IMR-90 (cell line): ENCODE measurements at regions not wholly inside any gene's neighbourhood (a gene's known extent, or its start where the extent isn't known, plus 50 kb on each side); places are given as distances from the start of the nearest gene placed in this dataset.

ENCODE experiments used
- ATAC-seq: fragments of 200-7000 bp; cut with Tn5 transposase; 2 replicates; pipeline ENCODE4 v1.9.1; 2020; ENCODE audit warnings: low read depth, mild to moderate bottlenecking, moderate library complexity
- BruUV-seq: library from RNA; stranded (reverse); fragments of 400-500 nt; replicated peaks from 2 replicates; lab custom pipeline; 2021; lab: Mats Ljungman, UMichigan
- CTCF ChIA-PET: fragments of 300-600 bp; formaldehyde crosslinking; extraction: SDS; loops from one replicate; lab custom pipeline; 2021; ENCODE audit warnings: antibody characterized with exemption; lab: Yijun Ruan, JAX
- POLR2A ChIA-PET: fragments of 300-600 bp; sonication (Branson Sonifier 250); formaldehyde crosslinking; loops from one replicate; lab custom pipeline; 2022; ENCODE audit warnings: antibody characterized with exemption; ENCODE audit not compliant: unreplicated experiment; lab: Charles Lee
- DNase-seq: peaks from one replicate; pipeline ENCODE4 v3.0.0; 2013
- H2AFZ ChIP-seq: replicated peaks from 2 replicates; pipeline ENCODE3; 2013; ENCODE audit warnings: low read length, mild to moderate bottlenecking; ENCODE audit not compliant: poor library complexity
- H2AK5ac ChIP-seq: 2 replicates; pipeline ENCODE4 v1.6.1; 2013; ENCODE audit warnings: low read depth, low read length, inconsistent platforms
- H2AK9ac ChIP-seq: replicated peaks from 2 replicates; pipeline ENCODE3; 2013; ENCODE audit warnings: mild to moderate bottlenecking, low read depth, low read length, moderate library complexity; ENCODE audit not compliant: poor library complexity
- H2BK120ac ChIP-seq: 2 replicates; pipeline ENCODE4 v1.6.1; 2013; ENCODE audit warnings: low read depth, low read length, inconsistent platforms
- H2BK15ac ChIP-seq: 3 replicates; pipeline ENCODE4 v1.6.1; 2013; ENCODE audit warnings: low read depth, low read length, inconsistent platforms
- H2BK20ac ChIP-seq: 2 replicates; pipeline ENCODE4 v1.6.1; 2013; ENCODE audit warnings: low read depth, mild to moderate bottlenecking, inconsistent platforms, low read length, moderate library complexity
- H2BK5ac ChIP-seq: 2 replicates; pipeline ENCODE4 v1.6.1; 2013; ENCODE audit warnings: mild to moderate bottlenecking, low read depth, low read length, inconsistent platforms; ENCODE audit not compliant: poor library complexity, severe bottlenecking
- H3K14ac ChIP-seq: replicated peaks from 2 replicates; pipeline ENCODE4 v1.6.1; 2013; ENCODE audit warnings: low read depth, low read length, inconsistent platforms
- H3K18ac ChIP-seq: 2 replicates; pipeline ENCODE4 v1.6.1; 2013; ENCODE audit warnings: low read depth, low read length, control low read depth
- H3K23ac ChIP-seq: 2 replicates; pipeline ENCODE4 v1.6.1; 2013; ENCODE audit warnings: low read depth, low read length, inconsistent platforms
- H3K27ac ChIP-seq: 2 replicates; pipeline ENCODE4 v1.5.1; 2013; ENCODE audit warnings: mild to moderate bottlenecking, control low read depth, low read length; ENCODE audit not compliant: insufficient read depth
- H3K27me3 ChIP-seq: 2 replicates; pipeline ENCODE4 v1.6.1; 2013; ENCODE audit warnings: low read length; ENCODE audit not compliant: control insufficient read depth, insufficient read depth
- H3K36me3 ChIP-seq: 2 replicates; pipeline ENCODE4 v1.6.1; 2013; ENCODE audit warnings: low read length, mixed read lengths; ENCODE audit not compliant: control insufficient read depth, insufficient read depth
- H3K4ac ChIP-seq: 2 replicates; pipeline ENCODE4 v1.6.1; 2013; ENCODE audit warnings: low read depth, low read length, inconsistent platforms
- H3K4me1 ChIP-seq: 2 replicates; pipeline ENCODE4 v1.6.1; 2013; ENCODE audit warnings: low read length, mixed read lengths; ENCODE audit not compliant: control insufficient read depth, insufficient read depth
- H3K4me2 ChIP-seq: 2 replicates; pipeline ENCODE4 v1.6.1; 2013; ENCODE audit warnings: low read depth, mild to moderate bottlenecking, control low read depth, low read length, moderate library complexity
- H3K4me3 ChIP-seq: 2 replicates; pipeline ENCODE4 v1.5.1; 2013; ENCODE audit warnings: low read depth, mild to moderate bottlenecking, control low read depth, low read length, moderate library complexity; ENCODE audit not compliant: insufficient read depth
- H3K56ac ChIP-seq: 2 replicates; pipeline ENCODE4 v1.6.1; 2013; ENCODE audit warnings: low read length, inconsistent platforms; ENCODE audit not compliant: insufficient read depth; ENCODE audit errors: extremely low read depth
- H3K79me1 ChIP-seq, 2 experiments: 2 replicates each; pipeline ENCODE4 v1.6.1; 2013; ENCODE audit warnings: low read length in 2 of 2, inconsistent platforms in 1 of 2, low read depth in 1 of 2
- H3K9ac ChIP-seq: 2 replicates; pipeline ENCODE4 v1.6.1; 2013; ENCODE audit warnings: low read depth, low read length, control low read depth
- H3K9me1 ChIP-seq: 2 replicates; pipeline ENCODE4 v1.6.1; 2013; ENCODE audit warnings: low read length, inconsistent platforms; ENCODE audit not compliant: insufficient read depth
- H3K9me3 ChIP-seq: 2 replicates; pipeline ENCODE4 v1.6.1; 2013; ENCODE audit warnings: low read length; ENCODE audit not compliant: control insufficient read depth, insufficient read depth
- H4K20me1 ChIP-seq: 2 replicates; pipeline ENCODE4 v1.6.1; 2013; ENCODE audit warnings: low read length, inconsistent platforms; ENCODE audit not compliant: insufficient read depth
- H4K5ac ChIP-seq: 2 replicates; pipeline ENCODE4 v1.6.1; 2013; ENCODE audit warnings: mild to moderate bottlenecking, low read depth, low read length, control low read depth
- H4K8ac ChIP-seq, 2 experiments: 2 replicates each; pipeline ENCODE4 v1.6.1; 2013; ENCODE audit warnings: low read depth in 2 of 2, low read length in 2 of 2, control low read depth in 1 of 2, inconsistent platforms in 1 of 2
- H4K91ac ChIP-seq: 2 replicates; pipeline ENCODE4 v1.6.1; 2013; ENCODE audit warnings: low read depth, low read length, inconsistent platforms; ENCODE audit not compliant: insufficient read depth
- BHLHE40 ChIP-seq: fragments of 150-350 bp; IDR thresholded peaks from 2 replicates; pipeline ENCODE4 v1.6.1; 2016; ENCODE audit warnings: mild to moderate bottlenecking, low read depth, low read length
- CTCF ChIP-seq: conservative IDR thresholded peaks from 2 replicates; pipeline ENCODE4 v1.5.1; 2012; ENCODE audit warnings: mild to moderate bottlenecking, low read depth, low read length, improper control_type of control experiment
- ELK1 ChIP-seq: fragments of 150-350 bp; IDR thresholded peaks from 2 replicates; pipeline ENCODE4 v1.6.1; 2016; ENCODE audit warnings: low read depth, mild to moderate bottlenecking, low read length, moderate library complexity, borderline replicate concordance
- FOS ChIP-seq: fragments of 150-350 bp; IDR thresholded peaks from 2 replicates; pipeline ENCODE4 v1.6.1; 2016; ENCODE audit warnings: low read depth, low read length
- MAFK ChIP-seq: IDR thresholded peaks from 2 replicates; pipeline ENCODE4 v1.6.1; 2012; ENCODE audit warnings: low read depth, low read length, improper control_type of control experiment
- MAZ ChIP-seq: IDR thresholded peaks from 2 replicates; pipeline ENCODE4 v1.6.1; 2012; ENCODE audit warnings: low read depth, mild to moderate bottlenecking, low read length, improper control_type of control experiment, moderate library complexity, borderline replicate concordance
- POLR2A ChIP-seq: IDR thresholded peaks from 2 replicates; pipeline ENCODE4 v1.6.1; 2012; ENCODE audit warnings: mild to moderate bottlenecking, low read depth, low read length
- RCOR1 ChIP-seq: IDR thresholded peaks from 2 replicates; pipeline ENCODE4 v1.6.1; 2012; ENCODE audit warnings: mild to moderate bottlenecking, low read length, improper control_type of control experiment; ENCODE audit not compliant: insufficient replicate concordance
- SMC3 ChIP-seq: fragments of 150-350 bp; IDR thresholded peaks from 2 replicates; pipeline ENCODE4 v1.6.1; 2016; ENCODE audit warnings: low read depth, mild to moderate bottlenecking, antibody characterized with exemption, low read length, moderate library complexity
- WGBS, 2 experiments: methylation state at CpG; one replicate each; pipeline versions ENCODE4 v1.1.5 to v1.1.7; 2013; ENCODE audit warnings: missing lambda C conversion rate in 2 of 2; ENCODE audit not compliant: insufficient read length in 1 of 2; ENCODE audit errors: extremely low coverage in 2 of 2; 5-methylcytosine and 5-hydroxymethylcytosine counted together
- dilution Hi-C: fragments of 300-500 bp; cut with HindIII; formaldehyde crosslinking; loops from one replicate; pipeline ENCODE4 v1.14.3; 2018; ENCODE audit warnings: low sequenced_read_pairs; ENCODE audit not compliant: unreplicated experiment
- in situ Hi-C: fragments of 300-500 bp; cut with MboI; formaldehyde crosslinking; loops from 3 replicates; pipeline ENCODE4 v1.14.3; 2019; ENCODE audit warnings: low sequenced_read_pairs, inconsistent platforms, mixed read lengths
- intact Hi-C: fragments of 100-400 bp; cut with micrococcal nuclease; formaldehyde crosslinking; loops from 2 replicates; pipeline ENCODE4 v1.10.0; 2022
- TF ChIP-seq, protein P1 (sequence below): fragments of 150-350 bp; IDR thresholded peaks from 2 replicates; pipeline ENCODE4 v1.6.1; 2017; ENCODE audit warnings: mild to moderate bottlenecking, antibody characterized with exemption, low read length, low read depth

DNA sequence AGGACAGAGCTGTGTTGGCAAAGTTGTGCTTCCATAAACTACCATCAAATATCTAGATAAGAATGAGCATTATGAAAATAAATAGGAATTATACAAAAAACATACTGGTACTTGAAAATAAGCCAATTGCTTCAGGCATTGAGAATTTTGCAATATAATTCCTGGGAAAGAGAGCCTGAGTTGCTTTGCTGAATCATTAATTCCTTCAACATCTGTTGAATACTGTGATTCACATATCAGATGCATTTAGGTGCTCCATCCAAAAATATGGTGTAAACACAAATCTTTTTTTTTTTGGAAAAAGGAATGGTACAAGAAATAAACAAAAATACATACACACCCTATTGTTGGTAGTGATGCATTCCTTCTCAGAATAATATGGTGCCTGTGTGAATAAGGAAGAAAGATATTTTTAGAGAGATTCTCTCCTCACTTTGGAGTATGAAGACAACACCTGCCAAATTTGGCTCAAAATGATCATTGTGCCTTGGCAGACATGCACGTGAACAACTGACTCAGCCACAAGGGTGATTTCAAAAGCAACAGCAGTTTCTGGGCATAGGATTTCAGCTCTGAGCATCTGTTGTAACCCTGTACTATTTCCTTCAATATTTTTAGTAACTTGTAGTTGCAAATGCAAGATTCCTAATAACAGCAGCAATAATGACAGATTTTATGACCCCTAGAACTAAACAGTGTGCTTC lies 96.7 kb downstream of the CAVIN4 start:
- Histone ChIP-seq H3K4me2 (no peak overlapping the region), H3K27me3 (no peaks in the 10 kb centered on the region), H2AK9ac (no peak overlapping the region), H2BK5ac (no peak overlapping the region), H3K14ac (no peak overlapping the region), H3K36me3 (no peaks in the 10 kb centered on the region), H3K56ac (no peak overlapping the region), H3K27ac (no peak overlapping the region), H3K79me1 (no peaks in the 10 kb centered on the region), H4K20me1 (no peaks in the 10 kb centered on the region), H3K9ac (no peak overlapping the region), H3K9me3 (no peaks in the 10 kb centered on the region), H3K9me1 (no peaks in the 10 kb centered on the region), H3K18ac (no peak overlapping the region), H2BK20ac (no peak overlapping the region), H4K8ac (no peak overlapping the region), H2BK120ac (no peak overlapping the region), H4K91ac (no peak overlapping the region), H3K4ac (no peak overlapping the region), H2AFZ (no peak overlapping the region), H2AK5ac (no peak overlapping the region), H3K4me1 (no peaks in the 10 kb centered on the region), H2BK15ac (no peak overlapping the region), H4K5ac (no peak overlapping the region), H3K4me3 (no peak overlapping the region), H3K23ac (no peak overlapping the region)
- DNase-seq (no peak), ATAC-seq (no peak)
- no TSS peak for BruUV-seq
- dilution Hi-C loops (no loop called here), intact Hi-C loops (loop anchor here (1.0 kb wide), 1 partner anchor 9 kb away; no protein-coding TSS in a partner anchor), in situ Hi-C loops (no loop called here)
- CTCF ChIA-PET = no interaction called here
- TF ChIP-seq BHLHE40 = no peak
- no peak for TF ChIP-seq ELK1
- TF ChIP-seq POLR2A = no peak
- no peak for TF ChIP-seq MAZ
- no peak for TF ChIP-seq SMC3
- no peak for TF ChIP-seq CTCF
- TF ChIP-seq, protein P1, sequence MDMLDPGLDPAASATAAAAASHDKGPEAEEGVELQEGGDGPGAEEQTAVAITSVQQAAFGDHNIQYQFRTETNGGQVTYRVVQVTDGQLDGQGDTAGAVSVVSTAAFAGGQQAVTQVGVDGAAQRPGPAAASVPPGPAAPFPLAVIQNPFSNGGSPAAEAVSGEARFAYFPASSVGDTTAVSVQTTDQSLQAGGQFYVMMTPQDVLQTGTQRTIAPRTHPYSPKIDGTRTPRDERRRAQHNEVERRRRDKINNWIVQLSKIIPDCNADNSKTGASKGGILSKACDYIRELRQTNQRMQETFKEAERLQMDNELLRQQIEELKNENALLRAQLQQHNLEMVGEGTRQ = no peak
- no peak for TF ChIP-seq FOS
- TF ChIP-seq RCOR1 = no peak
- no peak for TF ChIP-seq MAFK
- POLR2A ChIA-PET = no interaction called here
- WGBS, 2 experiments = no CpG with 5 or more reads among the region's 1 CpG
